ENCODE measurements at regions not wholly inside any gene's neighbourhood (a gene's known extent, or its start where the extent isn't known, plus 50 kb on each side); places are given as distances from the start of the nearest gene placed in this dataset.

- DNase-seq (ENCODE audit: low read depth in 1 of 2, low spot score in 1 of 2), result no peak
- no peak for TF ChIP-seq CTCF (IDR thresholded peaks at IDR 0.05; ENCODE audit: low read depth, low read length)
- no peak overlapping the region for H3K4me3 ChIP-seq
These were observed 221.6 kb upstream of the RPS23 start for GRCh38 chr5:82499725-82500244.

GRCh38 chr5:82497242-82497641 lies 219.1 kb upstream of the RPS23 start:
- no peak for TF ChIP-seq CTCF (IDR thresholded peaks at IDR 0.05; ENCODE audit: low read depth, low read length)
- no peaks in the 10 kb centered on the region for H3K36me3 ChIP-seq
- no peaks in the 10 kb centered on the region for H3K9me3 ChIP-seq (ENCODE audit: low read depth)
- no peaks in the 10 kb centered on the region for H3K27me3 ChIP-seq
- DNase-seq (ENCODE audit: low read depth in 1 of 2, low spot score in 1 of 2), result no peak
- H3K4me3 ChIP-seq, result no peak overlapping the region
- H3K27ac ChIP-seq, result no peak overlapping the region
- peaks cover 10% of the 10 kb centered on the region for H3K4me1 ChIP-seq (ENCODE audit: low read depth)

More at GRCh38 chr5:82499725-82500244, 221.6 kb upstream of the RPS23 start:
- Histone ChIP-seq H3K27ac (no peak overlapping the region), H3K27me3 (no peaks in the 10 kb centered on the region), H3K36me3 (no peaks in the 10 kb centered on the region), H3K9me3 (ENCODE audit: low read depth) (no peaks in the 10 kb centered on the region), H3K4me1 (ENCODE audit: low read depth) (no peaks in the 10 kb centered on the region)

- TF ChIP-seq CTCF (IDR thresholded peaks at IDR 0.05; ENCODE audit: low read depth, low read length), result peak; percentile 49
- no peak overlapping the region for H3K27ac ChIP-seq
- peaks cover 10% of the 10 kb centered on the region for H3K4me1 ChIP-seq (ENCODE audit: low read depth)
- no peaks in the 10 kb centered on the region for H3K9me3 ChIP-seq (ENCODE audit: low read depth)
- no peaks in the 10 kb centered on the region for H3K27me3 ChIP-seq
- no peak overlapping the region for H3K4me3 ChIP-seq
- peak in 1 of 2 donors; percentile 37 for DNase-seq (ENCODE audit: low read depth in 1 of 2, low spot score in 1 of 2)
- H3K36me3 ChIP-seq, result no peaks in the 10 kb centered on the region
These were observed 216.8 kb upstream of the RPS23 start for GRCh38 chr5:82494942-82495341.

GRCh38 chr5:82493221-82493620 lies 215.1 kb upstream of the RPS23 start:
- Histone ChIP-seq H3K9me3 (ENCODE audit: low read depth) (no peaks in the 10 kb centered on the region), H3K36me3 (no peaks in the 10 kb centered on the region), H3K27me3 (no peaks in the 10 kb centered on the region), H3K4me3 (no peak overlapping the region), H3K27ac (no peak overlapping the region), H3K4me1 (ENCODE audit: low read depth) (peaks cover 10% of the 10 kb centered on the region)
- no peak for TF ChIP-seq CTCF (IDR thresholded peaks at IDR 0.05; ENCODE audit: low read depth, low read length)
- DNase-seq (ENCODE audit: low read depth in 1 of 2, low spot score in 1 of 2), result no peak

GRCh38 chr5:82491397-82491796 lies 213.2 kb upstream of the RPS23 start:
- TF ChIP-seq CTCF (IDR thresholded peaks at IDR 0.05; ENCODE audit: low read depth, low read length), result no peak
- no peaks in the 10 kb centered on the region for H3K27me3 ChIP-seq
- H3K9me3 ChIP-seq (ENCODE audit: low read depth), result no peaks in the 10 kb centered on the region
- no peak overlapping the region for H3K4me3 ChIP-seq
- no peak for DNase-seq (ENCODE audit: low read depth in 1 of 2, low spot score in 1 of 2)
- no peaks in the 10 kb centered on the region for H3K36me3 ChIP-seq
- H3K27ac ChIP-seq, result no peak overlapping the region
- peaks cover 10% of the 10 kb centered on the region for H3K4me1 ChIP-seq (ENCODE audit: low read depth)

GRCh38 chr5:82489683-82490082 lies 211.5 kb upstream of the RPS23 start:
- Histone ChIP-seq H3K4me3 (no peak overlapping the region), H3K27me3 (no peaks in the 10 kb centered on the region), H3K9me3 (ENCODE audit: low read depth) (no peaks in the 10 kb centered on the region), H3K27ac (no peak overlapping the region), H3K36me3 (no peaks in the 10 kb centered on the region), H3K4me1 (ENCODE audit: low read depth) (peaks cover 10% of the 10 kb centered on the region)
- DNase-seq (ENCODE audit: low read depth in 1 of 2, low spot score in 1 of 2), result no peak
- no peak for TF ChIP-seq CTCF (IDR thresholded peaks at IDR 0.05; ENCODE audit: low read depth, low read length)

Data from cardiac muscle cell (in vitro differentiated cells and primary cell).